AG10803 (cell line): ENCODE measurements at regions not wholly inside any gene's neighbourhood (a gene's known extent, or its start where the extent isn't known, plus 50 kb on each side); places are given as distances from the start of the nearest gene placed in this dataset.
A peak's percentile ranks its signal among the peaks of the same experiment; 100 is the strongest.

Source experiments
- DNase-seq: peaks from one replicate; pipeline ENCODE4 v3.0.0; 2010; ENCODE audit warnings: low read depth
- H3K4me3 ChIP-seq: 2 replicates; pipeline ENCODE4 v1.5.1; 2011; ENCODE audit warnings: mild to moderate bottlenecking, low read length, control low read depth
- TF ChIP-seq, protein P1 (sequence below): conservative IDR thresholded peaks from 2 replicates; pipeline ENCODE4 v1.5.1; 2011; ENCODE audit warnings: mild to moderate bottlenecking, low read length, control low read depth, inconsistent platforms

- no peak for DNase-seq
- TF ChIP-seq, protein P1, sequence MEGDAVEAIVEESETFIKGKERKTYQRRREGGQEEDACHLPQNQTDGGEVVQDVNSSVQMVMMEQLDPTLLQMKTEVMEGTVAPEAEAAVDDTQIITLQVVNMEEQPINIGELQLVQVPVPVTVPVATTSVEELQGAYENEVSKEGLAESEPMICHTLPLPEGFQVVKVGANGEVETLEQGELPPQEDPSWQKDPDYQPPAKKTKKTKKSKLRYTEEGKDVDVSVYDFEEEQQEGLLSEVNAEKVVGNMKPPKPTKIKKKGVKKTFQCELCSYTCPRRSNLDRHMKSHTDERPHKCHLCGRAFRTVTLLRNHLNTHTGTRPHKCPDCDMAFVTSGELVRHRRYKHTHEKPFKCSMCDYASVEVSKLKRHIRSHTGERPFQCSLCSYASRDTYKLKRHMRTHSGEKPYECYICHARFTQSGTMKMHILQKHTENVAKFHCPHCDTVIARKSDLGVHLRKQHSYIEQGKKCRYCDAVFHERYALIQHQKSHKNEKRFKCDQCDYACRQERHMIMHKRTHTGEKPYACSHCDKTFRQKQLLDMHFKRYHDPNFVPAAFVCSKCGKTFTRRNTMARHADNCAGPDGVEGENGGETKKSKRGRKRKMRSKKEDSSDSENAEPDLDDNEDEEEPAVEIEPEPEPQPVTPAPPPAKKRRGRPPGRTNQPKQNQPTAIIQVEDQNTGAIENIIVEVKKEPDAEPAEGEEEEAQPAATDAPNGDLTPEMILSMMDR = no peak
- H3K4me3 ChIP-seq = no peak overlapping the region
These were observed 537.3 kb downstream of the TNS3 start for GRCh38 chr7:47044625-47045024.

DNA sequence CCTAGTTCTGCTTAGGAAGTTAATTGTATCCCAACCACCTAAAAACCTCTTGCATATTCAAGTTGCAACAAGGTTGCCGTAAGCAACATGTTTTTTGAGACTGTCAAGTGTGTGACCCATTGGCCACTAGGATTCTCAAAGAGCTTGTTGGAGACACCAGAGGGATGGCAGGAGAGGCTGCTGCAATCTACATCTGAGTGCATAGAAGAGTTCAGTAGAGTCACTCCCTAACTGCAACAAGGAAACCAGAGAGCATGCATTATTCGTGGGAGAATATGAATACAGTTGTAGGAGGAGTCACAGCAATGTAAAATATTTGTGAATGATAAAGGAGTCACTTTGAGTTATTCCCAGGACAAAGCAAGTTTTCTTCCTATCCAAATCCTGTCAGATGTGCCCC lies 538.6 kb downstream of the TNS3 start:
- DNase-seq = no peak
- TF ChIP-seq, protein P1 = no peak
- no peak overlapping the region for H3K4me3 ChIP-seq

DNA sequence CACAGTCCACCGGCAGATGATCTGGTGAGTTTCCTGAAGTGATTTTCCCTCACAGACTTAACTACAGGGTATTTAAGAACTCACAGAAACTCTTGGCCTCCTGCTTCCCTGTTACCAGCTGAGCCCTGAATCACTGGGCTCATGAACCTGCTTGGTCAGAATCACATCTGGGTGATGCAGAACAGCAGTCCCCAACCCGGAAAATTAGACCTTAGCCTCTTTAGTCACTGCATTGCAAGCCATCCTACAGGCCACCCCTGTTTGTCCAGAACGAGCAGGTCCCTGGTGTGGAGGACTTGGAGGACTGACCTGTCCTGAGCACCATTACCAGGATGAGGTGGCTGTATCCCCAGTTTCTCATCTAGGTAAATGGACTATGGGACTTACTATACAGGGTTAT lies 539.2 kb downstream of the TNS3 start:
- H3K4me3 ChIP-seq = no peak overlapping the region
- DNase-seq = no peak
- TF ChIP-seq, protein P1 = no peak

- TF ChIP-seq, protein P1 = no peak
- no peak for DNase-seq
- no peak overlapping the region for H3K4me3 ChIP-seq
These were observed 541.0 kb downstream of the TNS3 start for GRCh38 chr7:47040795-47041347.

DNA sequence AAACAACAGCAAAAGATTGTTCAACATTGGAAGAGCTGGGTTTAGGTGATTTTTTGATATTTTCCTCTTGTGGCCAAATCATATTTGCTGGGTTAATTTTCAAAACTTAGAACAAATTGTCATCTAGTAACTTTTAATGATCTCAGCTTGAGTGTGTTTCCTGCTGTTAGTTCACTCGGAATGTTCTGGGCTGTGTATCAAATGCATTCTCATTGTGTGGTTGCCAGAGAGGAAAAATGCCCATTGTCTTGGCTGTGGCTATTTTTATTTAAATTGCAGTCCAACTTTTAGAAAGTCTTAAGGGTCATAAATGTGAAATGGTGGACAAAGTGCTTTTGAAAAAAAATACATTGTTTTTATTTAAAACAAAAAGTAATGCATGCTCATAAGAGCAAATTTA lies 542.0 kb downstream of the TNS3 start:
- H3K4me3 ChIP-seq = no peak overlapping the region
- peak; percentile 69 for DNase-seq
- TF ChIP-seq, protein P1 = no peak

DNA sequence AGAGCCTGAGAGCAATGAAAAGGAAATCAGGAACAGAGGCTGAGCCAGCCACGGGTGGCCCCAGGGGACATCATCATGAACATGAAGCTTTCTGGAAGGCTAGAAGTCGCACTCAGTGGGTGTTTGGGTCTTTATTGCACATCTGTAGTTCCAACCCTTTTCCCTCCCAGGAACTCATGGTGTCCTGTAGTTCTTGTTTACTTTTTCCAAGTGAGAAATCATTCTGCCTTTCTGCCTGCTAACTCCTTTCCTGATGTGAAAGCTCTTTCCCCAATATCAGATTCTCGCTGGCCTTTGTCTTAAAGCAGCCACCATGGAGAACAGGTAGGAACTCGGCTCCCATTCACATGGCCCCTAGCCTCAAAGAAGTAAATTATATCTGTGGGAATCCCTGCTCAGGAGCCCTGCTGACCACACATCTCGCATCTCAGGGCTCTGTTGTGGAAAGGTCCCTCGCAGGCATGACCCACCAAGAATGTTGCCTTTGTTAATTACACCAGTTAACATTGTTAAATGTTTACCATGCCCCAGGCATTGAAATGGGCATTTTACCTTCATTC lies 542.7 kb downstream of the TNS3 start:
- H3K4me3 ChIP-seq = no peak overlapping the region
- TF ChIP-seq, protein P1 = no peak
- DNase-seq = no peak

- no peak for DNase-seq
- TF ChIP-seq, protein P1 = no peak
- H3K4me3 ChIP-seq = no peak overlapping the region
These were observed 543.3 kb downstream of the TNS3 start for GRCh38 chr7:47038621-47039020.
